HEK293T (cell line): ENCODE measurements at regions not wholly inside any gene's neighbourhood (a gene's known extent, or its start where the extent isn't known, plus 50 kb on each side); places are given as distances from the start of the nearest gene placed in this dataset.

Experiments used
- BHLHE40 ChIP-seq: fragments of 450-650 bp; IDR thresholded peaks from 2 replicates; pipeline ENCODE4 v1.6.1; 2016; ENCODE audit warnings: mild to moderate bottlenecking, moderate library complexity, borderline replicate concordance
- CTBP1 ChIP-seq: fragments of 450-650 bp; IDR thresholded peaks from 2 replicates; pipeline ENCODE4 v1.6.1; 2016; ENCODE audit warnings: borderline replicate concordance
- FOXM1 ChIP-seq: fragments of 450-650 bp; IDR thresholded peaks from 2 replicates; pipeline ENCODE4 v1.6.1; 2017; ENCODE audit warnings: mild to moderate bottlenecking, borderline replicate concordance
- HDGF ChIP-seq: fragments of 450-650 bp; IDR thresholded peaks from 2 replicates; pipeline ENCODE4 v1.6.1; 2017; ENCODE audit warnings: antibody characterized with exemption, borderline replicate concordance
- NFRKB ChIP-seq: fragments of 450-650 bp; IDR thresholded peaks from 2 replicates; pipeline ENCODE4 v1.6.1; 2016; ENCODE audit warnings: mild to moderate bottlenecking, moderate library complexity
- SP1 ChIP-seq: fragments of 450-650 bp; IDR thresholded peaks from 2 replicates; pipeline ENCODE4 v1.6.1; 2017
- ZNF384 ChIP-seq: fragments of 450-650 bp; IDR thresholded peaks from 2 replicates; pipeline ENCODE4 v1.6.1; 2016

- TF ChIP-seq ZNF384, result no peak
- TF ChIP-seq NFRKB, result no peak
- TF ChIP-seq SP1, result no peak
- TF ChIP-seq CTBP1, result no peak
- TF ChIP-seq BHLHE40, result no peak
- no peak for TF ChIP-seq FOXM1
- TF ChIP-seq HDGF, result no peak
Measured at GRCh38 chr5:89299998-89300397, 417.0 kb upstream of the MEF2C start.
